GM18870 (cell line): ENCODE measurements at regions not wholly inside any gene's neighbourhood (a gene's known extent, or its start where the extent isn't known, plus 50 kb on each side); places are given as distances from the start of the nearest gene placed in this dataset.

ENCODE experiments used
- ATAC-seq: cut with Tn5 transposase; IDR thresholded peaks from one replicate; pipeline ENCODE4 v1.9.1; 2021; ENCODE audit warnings: moderate library complexity; ENCODE audit not compliant: unreplicated experiment

- ATAC-seq: no peak
These were observed 148.0 kb downstream of the DHX35 start for GRCh38 chr20:39109933-39110818.

GRCh38 chr20:39108746-39109145, 146.6 kb downstream of the DHX35 start:
- no peak for ATAC-seq

- ATAC-seq: no peak
These were observed 145.6 kb downstream of the DHX35 start for GRCh38 chr20:39107741-39108140.

- no peak for ATAC-seq
These were observed 144.6 kb downstream of the DHX35 start for GRCh38 chr20:39106791-39107190.

GRCh38 chr20:39105551-39105950, 143.4 kb downstream of the DHX35 start:
- ATAC-seq: no peak

GRCh38 chr20:39103732-39104131, 141.6 kb downstream of the DHX35 start:
- ATAC-seq: no peak

- ATAC-seq: no peak
These were observed 141.2 kb downstream of the DHX35 start for GRCh38 chr20:39103305-39103704.

- ATAC-seq: no peak
These were observed 139.8 kb downstream of the DHX35 start for GRCh38 chr20:39101895-39102294.

- ATAC-seq: no peak
These were observed 138.5 kb downstream of the DHX35 start for GRCh38 chr20:39100691-39101090.

- ATAC-seq: no peak
These were observed 135.7 kb downstream of the DHX35 start for GRCh38 chr20:39097889-39098288.

- no peak for ATAC-seq
These were observed 133.7 kb downstream of the DHX35 start for GRCh38 chr20:39095870-39096269.

GRCh38 chr20:39094391-39094790, 132.2 kb downstream of the DHX35 start:
- ATAC-seq: no peak

GRCh38 chr20:39092733-39093410, 130.7 kb downstream of the DHX35 start:
- ATAC-seq: no peak

GRCh38 chr20:39090906-39091305, 128.8 kb downstream of the DHX35 start:
- no peak for ATAC-seq

- ATAC-seq: no peak
These were observed 127.7 kb downstream of the DHX35 start for GRCh38 chr20:39089797-39090196.
